Vagina (tissue), 2 donors: ENCODE measurements at regions not wholly inside any gene's neighbourhood (a gene's known extent, or its start where the extent isn't known, plus 50 kb on each side); places are given as distances from the start of the nearest gene placed in this dataset.
"Not testable (repeated sequence)": the region's sequence is repeated elsewhere in the genome, so short reads cannot be mapped to it uniquely, and the experiment has no call there.

Experiments
- CTCF ChIP-seq, 3 experiments: fragments of 450-650 bp in 2 of 3; fragments of 200-600 bp in 1 of 3; sonication (generic) in 1 of 3; IDR thresholded peaks; one replicate each; pipeline ENCODE4 v1.5.1; 2017 to 2019; ENCODE audit warnings: antibody characterized with exemption in 3 of 3, mild to moderate bottlenecking in 2 of 3, moderate library complexity in 2 of 3
- POLR2A ChIP-seq, 2 donors: fragments of 450-650 bp; IDR thresholded peaks; one replicate each; pipeline ENCODE4 v1.6.1; 2017; ENCODE audit warnings: antibody characterized with exemption in 2 of 2, mild to moderate bottlenecking in 2 of 2, moderate library complexity in 2 of 2

- not testable (repeated sequence) for TF ChIP-seq CTCF, POLR2A (IDR thresholded peaks at IDR 0.05)
Measured at GRCh38 chr16:29199626-29200025, 206.9 kb downstream of the NPIPB11 start.
